Testis (tissue), 2 donors: ENCODE measurements at regions not wholly inside any gene's neighbourhood (a gene's known extent, or its start where the extent isn't known, plus 50 kb on each side); places are given as distances from the start of the nearest gene placed in this dataset.
"Not testable (repeated sequence)": the region's sequence is repeated elsewhere in the genome, so short reads cannot be mapped to it uniquely, and the experiment has no call there.

Source experiments
- POLR2A ChIP-seq: fragments of 450-650 bp; IDR thresholded peaks from one replicate; pipeline ENCODE4 v1.6.1; 2017; ENCODE audit warnings: antibody characterized with exemption, mild to moderate bottlenecking, moderate library complexity
- TF ChIP-seq, protein P1 (sequence below), 3 experiments: fragments of 450-650 bp in 2 of 3; fragments of 200-600 bp in 1 of 3; sonication (generic) in 1 of 3; IDR thresholded peaks; one replicate each; pipeline ENCODE4 v1.5.1; 2016 to 2019; ENCODE audit warnings: antibody characterized with exemption in 3 of 3, mild to moderate bottlenecking in 2 of 3, moderate library complexity in 1 of 3

DNA sequence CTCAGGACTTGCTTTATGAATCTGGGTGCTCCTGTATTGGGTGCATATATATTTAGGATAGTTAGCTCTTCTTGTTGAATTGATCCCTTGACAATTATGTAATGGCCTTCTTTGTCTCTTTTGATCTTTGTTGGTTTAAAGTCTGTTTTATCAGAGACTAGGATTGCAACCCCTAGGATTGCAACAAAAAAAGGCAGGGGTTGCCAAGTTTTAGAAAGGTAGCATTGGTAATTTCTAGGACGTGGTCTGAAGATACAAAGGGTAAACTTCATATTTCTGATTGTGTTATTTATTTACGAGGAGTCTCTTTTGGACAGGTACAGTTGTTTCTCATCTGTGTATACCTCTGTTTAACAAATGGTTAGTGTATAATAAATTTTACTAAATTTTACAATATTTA lies 433.7 kb downstream of the BTG1 start:
- TF ChIP-seq POLR2A: not testable (repeated sequence)
- TF ChIP-seq, protein P1, sequence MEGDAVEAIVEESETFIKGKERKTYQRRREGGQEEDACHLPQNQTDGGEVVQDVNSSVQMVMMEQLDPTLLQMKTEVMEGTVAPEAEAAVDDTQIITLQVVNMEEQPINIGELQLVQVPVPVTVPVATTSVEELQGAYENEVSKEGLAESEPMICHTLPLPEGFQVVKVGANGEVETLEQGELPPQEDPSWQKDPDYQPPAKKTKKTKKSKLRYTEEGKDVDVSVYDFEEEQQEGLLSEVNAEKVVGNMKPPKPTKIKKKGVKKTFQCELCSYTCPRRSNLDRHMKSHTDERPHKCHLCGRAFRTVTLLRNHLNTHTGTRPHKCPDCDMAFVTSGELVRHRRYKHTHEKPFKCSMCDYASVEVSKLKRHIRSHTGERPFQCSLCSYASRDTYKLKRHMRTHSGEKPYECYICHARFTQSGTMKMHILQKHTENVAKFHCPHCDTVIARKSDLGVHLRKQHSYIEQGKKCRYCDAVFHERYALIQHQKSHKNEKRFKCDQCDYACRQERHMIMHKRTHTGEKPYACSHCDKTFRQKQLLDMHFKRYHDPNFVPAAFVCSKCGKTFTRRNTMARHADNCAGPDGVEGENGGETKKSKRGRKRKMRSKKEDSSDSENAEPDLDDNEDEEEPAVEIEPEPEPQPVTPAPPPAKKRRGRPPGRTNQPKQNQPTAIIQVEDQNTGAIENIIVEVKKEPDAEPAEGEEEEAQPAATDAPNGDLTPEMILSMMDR (IDR thresholded peaks at IDR 0.05): not testable (repeated sequence)
